ENCODE measurements at regions not wholly inside any gene's neighbourhood (a gene's known extent, or its start where the extent isn't known, plus 50 kb on each side); places are given as distances from the start of the nearest gene placed in this dataset.
"Not testable (repeated sequence)": the region's sequence is repeated elsewhere in the genome, so short reads cannot be mapped to it uniquely, and the experiment has no call there.

DNA sequence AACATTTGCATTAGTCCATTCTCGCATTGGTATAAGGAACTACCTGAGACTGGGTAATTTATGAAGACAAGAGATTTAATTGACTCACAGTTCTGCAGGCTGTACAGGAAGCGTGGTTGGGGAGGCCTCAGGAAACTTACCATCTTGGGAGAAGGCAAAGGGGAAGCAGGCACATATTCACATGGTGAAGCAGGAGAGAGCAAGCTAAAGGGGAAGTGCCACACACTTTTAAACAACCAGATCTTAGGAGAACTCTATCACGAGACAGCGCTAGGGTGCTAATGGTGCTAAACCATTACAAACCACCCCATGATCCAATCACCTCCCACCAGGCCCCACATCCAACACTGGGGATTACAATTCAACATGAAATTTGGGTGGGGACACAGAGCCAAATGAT, 201.7 kb upstream of the MGAT5 start (continued):
- TF ChIP-seq ARNTL (CRISPR knock-in tag; IDR thresholded peaks at IDR 0.05; ENCODE audit: borderline replicate concordance, low read depth) (no peak), ZFP30 (CRISPR knock-in tag; IDR thresholded peaks at IDR 0.05) (no peak), TCF4 (CRISPR knock-in tag; IDR thresholded peaks at IDR 0.05; ENCODE audit: borderline replicate concordance) (no peak), RARB (CRISPR knock-in tag; IDR thresholded peaks at IDR 0.05) (no peak), TOX (CRISPR knock-in tag; IDR thresholded peaks at IDR 0.05; ENCODE audit: borderline replicate concordance) (no peak)
- TF ChIP-seq, protein P1, sequence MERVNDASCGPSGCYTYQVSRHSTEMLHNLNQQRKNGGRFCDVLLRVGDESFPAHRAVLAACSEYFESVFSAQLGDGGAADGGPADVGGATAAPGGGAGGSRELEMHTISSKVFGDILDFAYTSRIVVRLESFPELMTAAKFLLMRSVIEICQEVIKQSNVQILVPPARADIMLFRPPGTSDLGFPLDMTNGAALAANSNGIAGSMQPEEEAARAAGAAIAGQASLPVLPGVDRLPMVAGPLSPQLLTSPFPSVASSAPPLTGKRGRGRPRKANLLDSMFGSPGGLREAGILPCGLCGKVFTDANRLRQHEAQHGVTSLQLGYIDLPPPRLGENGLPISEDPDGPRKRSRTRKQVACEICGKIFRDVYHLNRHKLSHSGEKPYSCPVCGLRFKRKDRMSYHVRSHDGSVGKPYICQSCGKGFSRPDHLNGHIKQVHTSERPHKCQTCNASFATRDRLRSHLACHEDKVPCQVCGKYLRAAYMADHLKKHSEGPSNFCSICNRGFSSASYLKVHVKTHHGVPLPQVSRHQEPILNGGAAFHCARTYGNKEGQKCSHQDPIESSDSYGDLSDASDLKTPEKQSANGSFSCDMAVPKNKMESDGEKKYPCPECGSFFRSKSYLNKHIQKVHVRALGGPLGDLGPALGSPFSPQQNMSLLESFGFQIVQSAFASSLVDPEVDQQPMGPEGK (CRISPR knock-in tag; IDR thresholded peaks at IDR 0.05; ENCODE audit: borderline replicate concordance) = no peak
- TF ChIP-seq, protein P2, sequence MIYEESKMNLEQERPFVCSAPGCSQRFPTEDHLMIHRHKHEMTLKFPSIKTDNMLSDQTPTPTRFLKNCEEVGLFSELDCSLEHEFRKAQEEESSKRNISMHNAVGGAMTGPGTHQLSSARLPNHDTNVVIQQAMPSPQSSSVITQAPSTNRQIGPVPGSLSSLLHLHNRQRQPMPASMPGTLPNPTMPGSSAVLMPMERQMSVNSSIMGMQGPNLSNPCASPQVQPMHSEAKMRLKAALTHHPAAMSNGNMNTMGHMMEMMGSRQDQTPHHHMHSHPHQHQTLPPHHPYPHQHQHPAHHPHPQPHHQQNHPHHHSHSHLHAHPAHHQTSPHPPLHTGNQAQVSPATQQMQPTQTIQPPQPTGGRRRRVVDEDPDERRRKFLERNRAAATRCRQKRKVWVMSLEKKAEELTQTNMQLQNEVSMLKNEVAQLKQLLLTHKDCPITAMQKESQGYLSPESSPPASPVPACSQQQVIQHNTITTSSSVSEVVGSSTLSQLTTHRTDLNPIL (CRISPR knock-in tag; IDR thresholded peaks at IDR 0.05; ENCODE audit: low read depth) = no peak

- no peak for TF ChIP-seq ZFP3 (CRISPR knock-in tag; IDR thresholded peaks at IDR 0.05)
- no peak for TF ChIP-seq ARNTL (CRISPR knock-in tag; IDR thresholded peaks at IDR 0.05; ENCODE audit: borderline replicate concordance, low read depth)
- TF ChIP-seq CSRNP3 (CRISPR knock-in tag; IDR thresholded peaks at IDR 0.05) = no peak
- TF ChIP-seq ZNF8 (CRISPR knock-in tag; IDR thresholded peaks at IDR 0.05) = no peak
- TF ChIP-seq CSDC2 (CRISPR knock-in tag; IDR thresholded peaks at IDR 0.05) = no peak
- no peak for TF ChIP-seq TOX (CRISPR knock-in tag; IDR thresholded peaks at IDR 0.05; ENCODE audit: borderline replicate concordance)
- TF ChIP-seq, protein P2 (CRISPR knock-in tag; IDR thresholded peaks at IDR 0.05; ENCODE audit: low read depth) = no peak
- ATAC-seq = no peak
These were observed 197.7 kb upstream of the MGAT5 start for GRCh38 chr2:134056173-134056572.

- not testable (repeated sequence) for ATAC-seq
These were observed 192.8 kb upstream of the MGAT5 start for GRCh38 chr2:134061066-134061465.

DNA sequence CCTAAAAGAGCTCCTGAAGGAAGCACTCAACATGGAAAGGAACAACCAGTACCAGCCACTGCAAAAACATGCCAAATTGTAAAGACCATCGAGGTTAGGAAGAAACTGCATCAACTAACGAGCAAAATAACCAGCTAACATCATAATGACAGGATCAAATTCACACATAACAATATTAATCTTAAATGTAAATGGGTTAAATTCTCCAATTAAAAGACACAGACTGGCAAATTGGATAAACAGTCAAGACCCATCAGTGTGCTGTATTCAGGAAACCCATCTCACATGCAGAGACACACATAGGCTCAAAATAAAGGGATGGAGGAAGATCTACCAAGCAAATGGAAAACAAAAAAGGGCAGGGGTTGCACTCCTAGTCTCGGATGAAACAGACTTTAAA, 191.6 kb upstream of the MGAT5 start:
- ATAC-seq = not testable (repeated sequence)

DNA sequence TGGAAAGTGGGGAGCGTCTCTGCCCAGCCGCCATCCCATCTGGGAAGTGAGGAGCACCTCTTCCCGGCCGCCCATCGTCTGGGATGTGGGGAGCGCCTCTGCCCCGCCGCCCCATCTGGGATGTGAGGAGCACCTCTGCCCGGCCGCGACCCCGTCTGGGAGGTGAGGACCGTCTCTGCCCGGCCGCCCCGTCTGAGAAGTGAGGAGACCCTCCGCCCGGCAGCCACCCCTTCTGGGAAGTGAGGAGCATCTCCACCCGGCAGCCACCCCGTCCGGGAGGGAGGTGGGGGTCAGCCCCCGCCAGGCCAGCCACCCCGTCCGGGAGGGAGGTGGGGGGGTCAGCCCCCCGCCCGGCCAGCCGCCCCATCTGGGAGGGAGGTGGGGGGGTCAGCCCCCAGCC, 190.0 kb upstream of the MGAT5 start:
- ATAC-seq = not testable (repeated sequence)

GRCh38 chr2:134070281-134070741, 183.6 kb upstream of the MGAT5 start:
- no peak for ATAC-seq
- TF ChIP-seq ZNF8 (CRISPR knock-in tag; IDR thresholded peaks at IDR 0.05) (no peak), CSRNP3 (CRISPR knock-in tag; IDR thresholded peaks at IDR 0.05) (no peak), TOX (CRISPR knock-in tag; IDR thresholded peaks at IDR 0.05; ENCODE audit: borderline replicate concordance) (no peak), GLIS3 (CRISPR knock-in tag; IDR thresholded peaks at IDR 0.05) (no peak), ZNF565 (CRISPR knock-in tag; conservative IDR thresholded peaks at IDR 0.05; ENCODE audit: low read depth) (no peak), BACH2 (CRISPR knock-in tag; IDR thresholded peaks at IDR 0.05; ENCODE audit: borderline replicate concordance) (no peak), POU6F1 (CRISPR knock-in tag; IDR thresholded peaks at IDR 0.05; ENCODE audit: borderline replicate concordance, low read depth) (no peak), RARB (CRISPR knock-in tag; IDR thresholded peaks at IDR 0.05) (no peak), TSHZ2 (CRISPR knock-in tag; IDR thresholded peaks at IDR 0.05) (no peak), SNAI2 (CRISPR knock-in tag; IDR thresholded peaks at IDR 0.05) (no peak), ARNTL (CRISPR knock-in tag; IDR thresholded peaks at IDR 0.05; ENCODE audit: borderline replicate concordance, low read depth) (no peak), ESRRG (CRISPR knock-in tag; IDR thresholded peaks at IDR 0.05) (no peak), ZC3H10 (CRISPR knock-in tag; IDR thresholded peaks at IDR 0.05) (no peak), ISL1 (CRISPR knock-in tag; IDR thresholded peaks at IDR 0.05) (no peak)

Data from SK-N-SH treated with all-trans-retinoic acid at 6 μM for 48 hours (cell line).